ENCODE measurements at regions not wholly inside any gene's neighbourhood (a gene's known extent, or its start where the extent isn't known, plus 50 kb on each side); places are given as distances from the start of the nearest gene placed in this dataset.

GRCh38 chrX:122464341-122464740 lies 719.7 kb upstream of the GRIA3 start:
- DNase-seq (ENCODE audit: low read depth in 4 of 4, low spot score in 3 of 4), result no peak

- no peak for DNase-seq (ENCODE audit: low read depth in 4 of 4, low spot score in 3 of 4)
Measured at GRCh38 chrX:122475306-122475705, 708.8 kb upstream of the GRIA3 start.

DNA sequence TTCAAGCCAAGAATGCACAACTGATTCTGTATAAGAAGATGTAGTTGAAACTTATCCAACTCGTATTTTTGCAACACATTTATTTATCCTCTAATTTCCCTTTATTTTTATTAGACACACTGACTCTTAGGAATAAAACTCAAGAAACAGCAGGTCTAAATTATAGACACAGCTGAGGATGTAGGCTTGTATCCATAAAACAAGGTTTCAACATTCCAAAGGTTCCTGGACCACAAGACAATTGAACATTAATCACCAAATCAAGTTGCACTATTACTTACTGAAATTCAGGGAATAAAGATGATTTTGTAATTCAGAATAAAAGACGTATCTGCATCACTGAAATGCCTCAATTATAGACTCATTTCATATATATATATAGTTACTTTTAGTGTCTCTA lies 683.5 kb upstream of the GRIA3 start:
- no peak for DNase-seq (ENCODE audit: low read depth in 4 of 4, low spot score in 3 of 4)

- no peak for DNase-seq (ENCODE audit: low read depth in 4 of 4, low spot score in 3 of 4)
Measured at GRCh38 chrX:122501652-122502051, 682.4 kb upstream of the GRIA3 start.

DNA sequence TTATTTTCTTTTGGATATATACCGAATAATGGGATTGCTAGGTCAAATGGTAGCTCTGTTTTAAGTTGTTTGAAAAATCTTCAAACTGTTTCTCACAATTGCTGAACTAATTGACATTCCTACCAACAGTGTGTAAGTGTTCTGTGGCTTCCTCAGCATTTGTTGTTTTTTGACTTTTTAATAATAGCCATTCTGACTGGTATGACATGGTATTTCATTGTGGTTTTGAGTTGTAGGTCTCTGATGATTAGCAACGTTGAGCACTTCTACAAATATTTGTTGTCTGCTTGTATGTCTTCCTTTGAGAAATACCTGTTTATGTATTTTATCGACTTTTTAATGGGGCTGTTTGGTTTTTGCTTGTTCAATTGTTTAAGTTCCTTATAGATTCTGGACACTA lies 680.1 kb upstream of the GRIA3 start:
- DNase-seq (ENCODE audit: low read depth in 4 of 4, low spot score in 3 of 4), result no peak

GRCh38 chrX:122512561-122513072 lies 671.5 kb upstream of the GRIA3 start:
- no peak for DNase-seq (ENCODE audit: low read depth in 4 of 4, low spot score in 3 of 4)

- no peak for DNase-seq (ENCODE audit: low read depth in 4 of 4, low spot score in 3 of 4)
Measured at GRCh38 chrX:122517786-122518185, 666.3 kb upstream of the GRIA3 start.

DNA sequence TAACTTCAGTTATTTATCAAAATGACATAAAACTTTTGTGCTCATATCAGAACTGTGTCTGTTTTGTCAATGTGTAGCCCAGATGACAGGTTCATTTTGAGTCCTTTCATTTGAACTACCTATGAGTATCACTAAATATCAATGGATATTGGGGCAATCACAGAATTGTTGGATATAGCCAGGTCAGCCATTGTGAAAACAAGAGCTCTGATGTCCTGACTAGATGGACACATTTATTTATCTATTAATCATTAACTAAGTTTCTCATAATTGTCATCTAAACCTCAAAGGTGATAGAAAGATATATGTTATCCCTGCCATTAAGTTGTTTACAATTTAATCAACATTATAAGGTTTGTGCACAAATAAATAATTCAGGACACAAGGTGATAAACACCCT lies 638.3 kb upstream of the GRIA3 start:
- no peak for DNase-seq (ENCODE audit: low read depth in 4 of 4, low spot score in 3 of 4)

DNA sequence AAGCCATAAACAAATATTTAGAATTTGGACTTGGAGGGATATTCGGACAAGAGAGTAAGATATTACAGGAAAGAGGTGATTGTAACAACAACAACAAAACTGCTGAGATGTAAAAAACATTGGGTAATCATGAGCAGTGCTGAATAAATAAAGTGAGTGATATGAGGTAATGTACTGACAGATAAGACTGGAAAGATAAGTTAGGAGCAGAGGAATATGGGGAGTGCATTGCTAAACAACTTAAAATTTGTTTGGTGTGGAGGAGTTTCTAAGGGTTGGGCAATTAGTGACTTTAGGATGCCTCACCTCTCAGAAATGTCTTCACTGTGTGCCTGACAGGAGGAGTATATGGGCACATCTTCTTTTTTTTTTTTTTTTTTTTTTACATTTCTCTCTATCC lies 637.8 kb upstream of the GRIA3 start:
- DNase-seq (ENCODE audit: low read depth in 4 of 4, low spot score in 3 of 4), result no peak

DNA sequence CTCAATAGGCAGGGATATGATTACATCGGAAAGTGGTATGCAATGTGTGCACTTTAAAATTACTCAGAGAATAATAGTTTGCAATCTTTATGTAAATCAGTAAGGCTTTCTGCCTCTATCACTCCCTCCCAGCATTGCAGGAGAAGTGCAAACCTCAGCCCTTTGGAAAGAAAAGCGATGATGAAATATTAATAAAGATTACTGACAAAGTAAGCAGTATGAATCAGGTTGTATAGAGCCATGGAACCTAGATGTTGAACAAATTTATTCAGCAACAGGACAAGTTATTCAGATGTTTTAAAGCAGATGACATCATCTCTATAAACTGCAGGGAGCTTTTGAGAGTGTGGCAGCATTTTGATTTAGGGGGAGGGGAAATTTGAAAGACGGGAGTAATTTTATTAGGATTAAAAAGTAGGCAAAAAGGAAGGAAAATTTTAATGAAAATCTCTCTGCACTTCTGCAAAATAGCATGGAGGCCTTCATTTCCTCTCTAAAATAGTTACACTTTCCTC lies 631.7 kb upstream of the GRIA3 start:
- DNase-seq (ENCODE audit: low read depth in 4 of 4, low spot score in 3 of 4), result no peak

GRCh38 chrX:122555925-122556324 lies 628.2 kb upstream of the GRIA3 start:
- DNase-seq (ENCODE audit: low read depth in 4 of 4, low spot score in 3 of 4), result no peak

- DNase-seq (ENCODE audit: low read depth in 4 of 4, low spot score in 3 of 4), result no peak
Measured at GRCh38 chrX:122565952-122566351, 618.1 kb upstream of the GRIA3 start.

DNA sequence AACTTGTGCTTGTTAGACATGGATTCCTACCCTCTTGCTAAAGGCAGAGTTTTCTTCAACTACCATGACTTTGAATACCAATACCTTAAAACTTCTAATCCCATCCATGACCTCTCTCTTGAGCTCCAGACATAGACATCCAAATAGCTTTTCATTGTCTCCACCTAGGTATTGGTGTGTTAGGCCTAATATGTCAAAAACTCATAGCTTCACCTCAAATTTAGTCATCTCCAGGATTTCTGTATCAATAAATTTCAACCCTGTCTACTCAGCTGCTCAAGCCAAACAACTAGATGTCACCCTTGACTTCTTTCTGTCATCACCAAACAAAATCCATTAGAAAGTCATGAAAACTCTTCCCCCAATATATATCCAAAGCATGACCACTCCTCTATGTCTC lies 617.7 kb upstream of the GRIA3 start:
- no peak for DNase-seq (ENCODE audit: low read depth in 4 of 4, low spot score in 3 of 4)

DNA sequence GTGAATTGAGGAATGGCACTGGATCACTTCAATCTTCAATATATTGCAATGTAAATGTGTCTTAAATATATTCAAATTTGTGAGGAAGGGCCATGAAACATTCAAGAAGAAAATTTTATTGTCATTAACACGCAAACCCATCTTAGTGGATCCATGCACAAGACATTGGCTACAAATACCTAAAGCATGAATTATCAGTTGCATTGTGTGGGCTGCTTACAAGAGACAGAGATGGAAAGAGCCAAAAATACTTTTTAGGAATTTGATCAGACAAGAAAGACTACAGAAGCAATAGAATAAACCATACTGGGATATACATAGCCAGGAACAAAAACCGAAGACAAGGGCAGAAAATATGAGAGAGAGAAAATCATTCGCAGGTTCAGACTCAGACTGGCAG lies 616.2 kb upstream of the GRIA3 start:
- no peak for DNase-seq (ENCODE audit: low read depth in 4 of 4, low spot score in 3 of 4)

DNA sequence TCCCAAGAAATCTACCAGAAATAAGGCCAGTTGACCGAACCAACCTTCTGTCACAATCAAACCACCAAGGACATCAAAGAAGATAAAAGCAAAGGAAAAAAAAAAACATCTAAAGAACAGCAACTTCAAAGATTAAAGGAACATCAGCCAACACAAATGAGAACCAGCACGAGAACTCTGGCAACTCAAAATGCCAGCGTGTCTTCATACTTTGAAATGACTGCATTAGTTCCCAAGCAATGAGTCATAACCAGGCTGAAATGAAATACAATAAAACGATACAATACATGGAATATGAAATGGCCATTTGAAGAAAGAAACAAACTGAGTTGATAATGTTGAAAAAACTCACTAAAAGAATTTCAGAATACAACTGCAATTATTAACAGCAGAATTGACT lies 611.6 kb upstream of the GRIA3 start:
- no peak for DNase-seq (ENCODE audit: low read depth in 4 of 4, low spot score in 3 of 4)

- DNase-seq (ENCODE audit: low read depth in 4 of 4, low spot score in 3 of 4), result no peak
Measured at GRCh38 chrX:122579036-122579435, 605.0 kb upstream of the GRIA3 start.

GRCh38 chrX:122579526-122579925 lies 604.6 kb upstream of the GRIA3 start:
- no peak for DNase-seq (ENCODE audit: low read depth in 4 of 4, low spot score in 3 of 4)

GRCh38 chrX:122582280-122582974 lies 601.7 kb upstream of the GRIA3 start:
- no peak for DNase-seq (ENCODE audit: low read depth in 4 of 4, low spot score in 3 of 4)

- no peak for DNase-seq (ENCODE audit: low read depth in 4 of 4, low spot score in 3 of 4)
Measured at GRCh38 chrX:122582975-122583305, 601.1 kb upstream of the GRIA3 start.

GRCh38 chrX:122583551-122583950 lies 600.5 kb upstream of the GRIA3 start:
- no peak for DNase-seq (ENCODE audit: low read depth in 4 of 4, low spot score in 3 of 4)

- no peak for DNase-seq (ENCODE audit: low read depth in 4 of 4, low spot score in 3 of 4)
Measured at GRCh38 chrX:122584981-122585380, 599.1 kb upstream of the GRIA3 start.

GRCh38 chrX:122586831-122587230 lies 597.2 kb upstream of the GRIA3 start:
- no peak for DNase-seq (ENCODE audit: low read depth in 4 of 4, low spot score in 3 of 4)

- DNase-seq (ENCODE audit: low read depth in 4 of 4, low spot score in 3 of 4), result no peak
Measured at GRCh38 chrX:122591546-122591945, 592.5 kb upstream of the GRIA3 start.

Measured in right renal pelvis (tissue), 4 donors.